Loucy (cell line): ENCODE measurements at regions not wholly inside any gene's neighbourhood (a gene's known extent, or its start where the extent isn't known, plus 50 kb on each side); places are given as distances from the start of the nearest gene placed in this dataset.
"Not testable (repeated sequence)": the region's sequence is repeated elsewhere in the genome, so short reads cannot be mapped to it uniquely, and the experiment has no call there.

ENCODE experiments used
- H2AFZ ChIP-seq: fragments of 200-600 bp; sonication (generic); 2 replicates; pipeline ENCODE4 v1.6.0; 2016; ENCODE audit warnings: antibody characterized with exemption, mild to moderate bottlenecking, low read length, moderate library complexity
- H3F3A ChIP-seq: fragments of 200-600 bp; 2 replicates; pipeline ENCODE4 v1.6.0; 2016; ENCODE audit warnings: antibody characterized with exemption, low read depth, mild to moderate bottlenecking
- H3K27me3 ChIP-seq: fragments of 200-600 bp; sonication (generic); 2 replicates; pipeline ENCODE4 v1.6.1; 2014; ENCODE audit warnings: low read length, mild to moderate bottlenecking; ENCODE audit not compliant: insufficient read depth, poor library complexity, severe bottlenecking
- H3K36me3 ChIP-seq: fragments of 200-600 bp; sonication (generic); 2 replicates; pipeline ENCODE4 v1.6.1; 2016; ENCODE audit warnings: low read length; ENCODE audit not compliant: insufficient read depth
- H3K4me1 ChIP-seq: fragments of 200-600 bp; sonication (generic); 2 replicates; pipeline ENCODE4 v1.5.1; 2014; ENCODE audit warnings: low read length, mild to moderate bottlenecking; ENCODE audit not compliant: insufficient read depth, poor library complexity, severe bottlenecking
- H3K4me2 ChIP-seq: fragments of 200-600 bp; sonication (generic); 2 replicates; pipeline ENCODE4 v1.6.0; 2014; ENCODE audit warnings: antibody characterized with exemption, low read length, low read depth, mild to moderate bottlenecking; ENCODE audit not compliant: poor library complexity, severe bottlenecking
- H3K4me3 ChIP-seq: fragments of 200-600 bp; sonication (generic); 2 replicates; pipeline ENCODE4 v1.5.1; 2014; ENCODE audit warnings: low read length, mild to moderate bottlenecking, mixed read lengths; ENCODE audit not compliant: poor library complexity, severe bottlenecking
- H3K79me2 ChIP-seq: fragments of 200-600 bp; sonication (generic); 2 replicates; pipeline ENCODE4 v1.6.1; 2014; ENCODE audit warnings: low read length; ENCODE audit not compliant: insufficient read depth
- H3K9ac ChIP-seq: fragments of 200-600 bp; sonication (generic); 2 replicates; pipeline ENCODE4 v1.6.0; 2014; ENCODE audit warnings: mild to moderate bottlenecking, low read depth, low read length, moderate library complexity; ENCODE audit not compliant: poor library complexity, severe bottlenecking
- H3K9me2 ChIP-seq: fragments of 200-600 bp; sonication (generic); replicated peaks from 2 replicates; pipeline ENCODE4 v1.6.1; 2016; ENCODE audit warnings: low read depth, low read length, mixed read lengths
- H3K9me3 ChIP-seq: fragments of 200-600 bp; sonication (generic); 2 replicates; pipeline ENCODE4 v1.6.1; 2014; ENCODE audit warnings: mild to moderate bottlenecking, antibody characterized with exemption, low read length, low read depth; ENCODE audit not compliant: insufficient read depth
- H4K20me1 ChIP-seq: fragments of 200-600 bp; sonication (generic); 2 replicates; pipeline ENCODE4 v1.6.0; 2014; ENCODE audit warnings: antibody characterized with exemption, low read length, mild to moderate bottlenecking; ENCODE audit not compliant: insufficient read depth, poor library complexity, severe bottlenecking
- CTCF ChIP-seq: fragments of 200-600 bp; sonication (generic); conservative IDR thresholded peaks from 2 replicates; pipeline ENCODE4 v1.5.1; 2014; ENCODE audit warnings: mild to moderate bottlenecking, antibody characterized with exemption, low read length
- EZH2phosphoT487 ChIP-seq: fragments of 200-600 bp; IDR thresholded peaks from 2 replicates; pipeline ENCODE4 v1.6.1; 2018; ENCODE audit warnings: antibody characterized with exemption, mild to moderate bottlenecking, moderate library complexity, borderline replicate concordance

- TF ChIP-seq CTCF = no peak
- no peak for TF ChIP-seq EZH2phosphoT487
- H3K9ac ChIP-seq = no peak overlapping the region
- H3K4me3 ChIP-seq = no peak overlapping the region
- no peaks in the 10 kb centered on the region for H3K79me2 ChIP-seq
- H3F3A ChIP-seq = no peaks in the 10 kb centered on the region; the same call in 1 of the 2 replicates
- H4K20me1 ChIP-seq = no peaks in the 10 kb centered on the region
- no peaks in the 10 kb centered on the region for H3K9me2 ChIP-seq
- H3K9me3 ChIP-seq = no peaks in the 10 kb centered on the region
- H2AFZ ChIP-seq = no peak overlapping the region
- no peaks in the 10 kb centered on the region for H3K36me3 ChIP-seq
- no peak overlapping the region for H3K4me2 ChIP-seq
- peaks cover 12% of the 10 kb centered on the region for H3K4me1 ChIP-seq
- no peaks in the 10 kb centered on the region for H3K27me3 ChIP-seq
These were observed 112.2 kb upstream of the SFSWAP start for GRCh38 chr12:131598717-131599116.

- no peaks in the 10 kb centered on the region for H3K9me3 ChIP-seq
- no peak overlapping the region for H3K4me3 ChIP-seq
- H3K9me2 ChIP-seq = no peaks in the 10 kb centered on the region
- no peaks in the 10 kb centered on the region for H3K36me3 ChIP-seq
- no peaks in the 10 kb centered on the region for H4K20me1 ChIP-seq
- H3K79me2 ChIP-seq = no peaks in the 10 kb centered on the region
- H2AFZ ChIP-seq = no peak overlapping the region
- H3F3A ChIP-seq = peaks cover 5% of the 10 kb centered on the region; the same call in 1 of the 2 replicates
- TF ChIP-seq EZH2phosphoT487 (no peak), CTCF (no peak)
- no peak overlapping the region for H3K4me2 ChIP-seq
- H3K27me3 ChIP-seq = no peaks in the 10 kb centered on the region
- H3K9ac ChIP-seq = no peak overlapping the region
- peaks cover 18% of the 10 kb centered on the region for H3K4me1 ChIP-seq
These were observed 111.4 kb upstream of the SFSWAP start for GRCh38 chr12:131599190-131600159.

DNA sequence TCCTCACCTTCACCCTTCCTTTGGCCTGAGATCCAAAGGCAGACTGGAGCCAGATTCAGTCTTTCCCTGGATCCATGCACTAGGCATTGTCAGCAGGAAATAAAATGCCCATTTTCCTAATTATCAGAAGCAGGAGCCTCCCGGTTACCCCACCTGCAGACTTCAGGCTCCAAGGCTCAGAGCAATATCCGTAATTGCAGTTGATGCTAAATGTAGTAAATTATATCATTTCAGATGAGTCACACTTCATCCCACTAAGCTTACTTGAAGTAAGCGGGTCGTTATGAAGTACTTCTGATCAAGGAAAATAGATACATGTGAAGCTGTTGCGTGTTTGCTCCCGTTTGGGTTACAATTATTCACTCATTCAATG, 110.7 kb upstream of the SFSWAP start:
- Histone ChIP-seq H3K36me3 (no peaks in the 10 kb centered on the region), H3K27me3 (no peaks in the 10 kb centered on the region), H3K9me2 (no peaks in the 10 kb centered on the region), H3K9ac (no peak overlapping the region), H3K4me1 (peaks cover 24% of the 10 kb centered on the region), H3K4me2 (no peak overlapping the region), H3K9me3 (no peaks in the 10 kb centered on the region), H4K20me1 (no peaks in the 10 kb centered on the region), H3K79me2 (no peaks in the 10 kb centered on the region), H2AFZ (no peak overlapping the region), H3F3A (peaks cover 5% of the 10 kb centered on the region; the same call in 1 of the 2 replicates), H3K4me3 (no peak overlapping the region)
- TF ChIP-seq EZH2phosphoT487 (no peak), CTCF (no peak)

DNA sequence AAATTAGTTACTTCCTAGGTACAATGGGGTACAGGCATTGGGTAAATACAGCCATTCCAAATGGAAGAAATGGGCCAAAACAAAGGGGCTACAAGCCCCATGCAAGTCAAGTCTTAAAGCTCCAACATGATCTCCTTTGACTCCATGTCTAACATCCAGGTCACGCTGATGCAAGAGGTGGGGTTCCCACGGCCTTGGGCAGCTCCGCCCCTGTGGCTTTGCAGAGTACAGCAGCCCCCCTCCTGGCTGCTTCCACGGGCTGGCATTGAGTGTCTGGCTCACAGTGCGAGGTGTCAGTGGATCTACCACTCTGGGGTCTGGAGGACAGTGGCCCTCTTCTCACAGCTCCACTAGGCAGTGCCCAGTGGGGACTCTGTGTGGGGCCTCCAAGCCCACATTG, 109.4 kb upstream of the SFSWAP start:
- H3K9me3 ChIP-seq, H3K36me3 ChIP-seq: not testable (repeated sequence)

More for the DNA sequence above, 109.4 kb upstream of the SFSWAP start:
- not testable (repeated sequence) for H3K27me3 ChIP-seq, H2AFZ ChIP-seq, H4K20me1 ChIP-seq, H3K79me2 ChIP-seq, H3F3A ChIP-seq, H3K4me2 ChIP-seq, H3K9me2 ChIP-seq, H3K4me3 ChIP-seq, H3K9ac ChIP-seq
- peaks cover 38% of the 10 kb centered on the region for H3K4me1 ChIP-seq
